ENCODE measurements at regions not wholly inside any gene's neighbourhood (a gene's known extent, or its start where the extent isn't known, plus 50 kb on each side); places are given as distances from the start of the nearest gene placed in this dataset.

- peak in 2 of 4 experiments; percentile 34 to 52 for DNase-seq (ENCODE audit: extremely low read depth in 1 of 4, low spot score in 3 of 4)
- ChIA-PET POLR2A (interaction anchor here (0.7 kb wide), 1 partner anchor 263 kb away, joined by 3 read pairs; no protein-coding TSS in a partner anchor), CTCF (ENCODE audit: low intra/inter-chr PET ratio) (interaction anchor here (0.5 to 1.9 kb wide), 6 partner anchors 25 to 344 kb away, joined by 3 to 8 read pairs (median 6); partner anchors contain the start of gene TMPO)
- WGBS (ENCODE audit: insufficient coverage, low coverage, missing lambda C conversion rate), result 11% methylated on average over 3 of the region's 4 CpGs
- no TSS peak for BruUV-seq (replicated peaks)
- Histone ChIP-seq H3K4me3 (no peak overlapping the region), H3K9me1 (ENCODE audit: control insufficient read depth, insufficient read depth, low read length) (no peaks in the 10 kb centered on the region), H3K4me2 (ENCODE audit: insufficient read depth, low read length) (no peak overlapping the region), H3K27me3 (ENCODE audit: control insufficient read depth in 2 of 2, insufficient read depth in 2 of 2, low read length in 2 of 2) (peaks cover 3 to 24% of the 10 kb centered on the region in 2 experiments; a peak in 4 of 5 replicates), H3K9ac (ENCODE audit: insufficient read depth in 1 of 2, low read depth in 2 of 2, low read length in 2 of 2) (no peak overlapping the region), H3K36me3 (ENCODE audit: control insufficient read depth, insufficient read depth, low read length) (no peaks in the 10 kb centered on the region), H3K9me3 (replicated peaks; ENCODE audit: control insufficient read depth, insufficient read depth, low read depth, low read length) (no peaks in the 10 kb centered on the region), H2AFZ (ENCODE audit: low read depth, low read length) (no peak overlapping the region), H3K79me2 (ENCODE audit: control insufficient read depth, insufficient read depth, low read length) (no peaks in the 10 kb centered on the region), H3K4me1 (replicated peaks in 1 of 2; ENCODE audit: control insufficient read depth in 2 of 2, insufficient read depth in 2 of 2, low read length in 2 of 2) (peaks cover 0 to 5% of the 10 kb centered on the region in 2 experiments; a peak in 4 of 5 replicates), H3K27ac (ENCODE audit: extremely low read depth, low read depth, low read length) (no peak overlapping the region), H4K20me1 (replicated peaks; ENCODE audit: control insufficient read depth, insufficient read depth, low read length) (no peaks in the 10 kb centered on the region)
- no peak for FAIRE-seq
- in situ Hi-C loops (cut with MboI) (loop anchor here (25.0 kb wide), 1 partner anchor 570 kb away; no protein-coding TSS in a partner anchor), intact Hi-C loops (cut with micrococcal nuclease) (loop anchor here (2.0 to 10.0 kb wide), 3 partner anchors 100 to 328 kb away; no protein-coding TSS in a partner anchor)
- peak; percentile 76 for ATAC-seq
- TF ChIP-seq HDAC6 (IDR thresholded peaks at IDR 0.05; ENCODE audit: low read depth, low read length), result no peak
- peak; percentile 22 to 67 (median 50); a peak in 5 of 6 replicates for TF ChIP-seq CTCF (IDR thresholded peaks at IDR 0.05 in 2 of 3, conservative IDR thresholded peaks at IDR 0.05 in 1 of 3; ENCODE audit: insufficient read depth in 2 of 3, low read depth in 1 of 3, low read length in 3 of 3)
- TF ChIP-seq ZNF384 (IDR thresholded peaks at IDR 0.05; ENCODE audit: low read depth, low read length), result peak; percentile 90
- no peak for TF ChIP-seq E2F3 (CRISPR knock-in tag; IDR thresholded peaks at IDR 0.05)
- TF ChIP-seq REST (IDR thresholded peaks at IDR 0.05; ENCODE audit: borderline replicate concordance), result peak; percentile 33; the same call in 1 of the 2 replicates
- TF ChIP-seq REST (CRISPR knock-in tag; IDR thresholded peaks at IDR 0.05; ENCODE audit: low read depth), result no peak
- TF ChIP-seq DEAF1 (CRISPR knock-in tag; IDR thresholded peaks at IDR 0.05), result peak; percentile 48; the same call in 1 of the 2 replicates
- TF ChIP-seq SMC3 (conservative IDR thresholded peaks at IDR 0.05; ENCODE audit: insufficient read depth, low read depth, low read length), result 0 out of 2 replicates have a peak, but pooled peaks have one; percentile 10
- TF ChIP-seq RAD21 (CRISPR knock-in tag; conservative IDR thresholded peaks at IDR 0.05 in 1 of 2, IDR thresholded peaks at IDR 0.05 in 1 of 2), result peak; percentile 69 to 72
Observed at GRCh38 chr12:98416845-98417244, 98.5 kb upstream of the TMPO start.

Measured in K562 (cell line).